ENCODE measurements at regions not wholly inside any gene's neighbourhood (a gene's known extent, or its start where the extent isn't known, plus 50 kb on each side); places are given as distances from the start of the nearest gene placed in this dataset.

DNA sequence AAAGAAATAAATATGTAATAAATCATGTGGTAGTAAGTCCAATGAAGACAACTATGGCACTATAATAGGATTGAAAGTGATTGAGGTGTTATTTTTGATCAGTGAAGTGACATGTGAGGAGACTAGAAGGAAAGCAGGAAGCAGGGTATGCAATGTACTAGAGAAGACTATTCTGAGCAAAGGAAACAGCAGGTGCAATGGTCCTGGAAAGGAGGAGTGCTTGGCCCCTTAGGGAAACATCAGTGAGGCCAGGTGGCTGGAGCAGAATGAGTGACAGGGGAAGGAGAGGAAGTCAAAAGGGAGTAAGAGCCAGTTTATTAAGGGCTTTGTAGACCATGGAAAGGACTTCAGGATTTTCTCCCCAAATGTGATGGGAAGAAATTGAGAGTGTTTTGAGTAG is 207.6 kb upstream of the HCCS start:
- H3K27ac ChIP-seq (ENCODE audit: low read depth in 1 of 2, low read length in 1 of 2), result no peak overlapping the region

GRCh38 chrX:10904220-10904619 is 206.9 kb upstream of the HCCS start:
- Histone ChIP-seq H3K9ac (ENCODE audit: insufficient read depth in 1 of 2, low read length in 2 of 2) (no peak overlapping the region), H3K27me3 (ENCODE audit: control insufficient read depth in 3 of 3, insufficient read depth in 3 of 3, low read length in 2 of 3) (peaks cover 0 to 11% (median 0%) of the 10 kb centered on the region in 3 donors), H3K36me3 (ENCODE audit: control insufficient read depth in 4 of 4, insufficient read depth in 4 of 4, low read length in 4 of 4) (no peaks in the 10 kb centered on the region), H3K4me3 (no peak overlapping the region), H3K27ac (ENCODE audit: low read depth in 1 of 2, low read length in 1 of 2) (no peak overlapping the region), H3K9me3 (ENCODE audit: control insufficient read depth in 4 of 4, insufficient read depth in 3 of 4, low read length in 3 of 4) (no peaks in the 10 kb centered on the region), H3K4me1 (ENCODE audit: control insufficient read depth in 5 of 5, insufficient read depth in 5 of 5, low read length in 5 of 5) (no peaks in the 10 kb centered on the region)
- 48 to 67% methylated on average over 2 of the region's 2 CpGs for WGBS, 2 donors
- ATAC-seq (ENCODE audit: insufficient read depth, low FRiP score) (no peak), DNase-seq (no peak)
- TF ChIP-seq, protein P1, sequence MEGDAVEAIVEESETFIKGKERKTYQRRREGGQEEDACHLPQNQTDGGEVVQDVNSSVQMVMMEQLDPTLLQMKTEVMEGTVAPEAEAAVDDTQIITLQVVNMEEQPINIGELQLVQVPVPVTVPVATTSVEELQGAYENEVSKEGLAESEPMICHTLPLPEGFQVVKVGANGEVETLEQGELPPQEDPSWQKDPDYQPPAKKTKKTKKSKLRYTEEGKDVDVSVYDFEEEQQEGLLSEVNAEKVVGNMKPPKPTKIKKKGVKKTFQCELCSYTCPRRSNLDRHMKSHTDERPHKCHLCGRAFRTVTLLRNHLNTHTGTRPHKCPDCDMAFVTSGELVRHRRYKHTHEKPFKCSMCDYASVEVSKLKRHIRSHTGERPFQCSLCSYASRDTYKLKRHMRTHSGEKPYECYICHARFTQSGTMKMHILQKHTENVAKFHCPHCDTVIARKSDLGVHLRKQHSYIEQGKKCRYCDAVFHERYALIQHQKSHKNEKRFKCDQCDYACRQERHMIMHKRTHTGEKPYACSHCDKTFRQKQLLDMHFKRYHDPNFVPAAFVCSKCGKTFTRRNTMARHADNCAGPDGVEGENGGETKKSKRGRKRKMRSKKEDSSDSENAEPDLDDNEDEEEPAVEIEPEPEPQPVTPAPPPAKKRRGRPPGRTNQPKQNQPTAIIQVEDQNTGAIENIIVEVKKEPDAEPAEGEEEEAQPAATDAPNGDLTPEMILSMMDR (IDR thresholded peaks at IDR 0.05; ENCODE audit: control extremely low read depth, extremely low read depth), result no peak

More for the DNA sequence above, 207.6 kb upstream of the HCCS start:
- no peak overlapping the region for H3K4me3 ChIP-seq
- no peak for DNase-seq
- no peak overlapping the region for H3K9ac ChIP-seq (ENCODE audit: insufficient read depth in 1 of 2, low read length in 2 of 2)
- TF ChIP-seq, protein P1 (IDR thresholded peaks at IDR 0.05; ENCODE audit: control extremely low read depth, extremely low read depth), result no peak
- no peak for ATAC-seq (ENCODE audit: insufficient read depth, low FRiP score)
- no peaks in the 10 kb centered on the region for H3K36me3 ChIP-seq (ENCODE audit: control insufficient read depth in 4 of 4, insufficient read depth in 4 of 4, low read length in 4 of 4)
- no peaks in the 10 kb centered on the region for H3K9me3 ChIP-seq (ENCODE audit: control insufficient read depth in 4 of 4, insufficient read depth in 3 of 4, low read length in 3 of 4)
- H3K27me3 ChIP-seq (ENCODE audit: control insufficient read depth in 3 of 3, insufficient read depth in 3 of 3, low read length in 2 of 3), result peaks cover 0 to 11% (median 0%) of the 10 kb centered on the region in 3 donors
- no peaks in the 10 kb centered on the region for H3K4me1 ChIP-seq (ENCODE audit: control insufficient read depth in 5 of 5, insufficient read depth in 5 of 5, low read length in 5 of 5)

DNA sequence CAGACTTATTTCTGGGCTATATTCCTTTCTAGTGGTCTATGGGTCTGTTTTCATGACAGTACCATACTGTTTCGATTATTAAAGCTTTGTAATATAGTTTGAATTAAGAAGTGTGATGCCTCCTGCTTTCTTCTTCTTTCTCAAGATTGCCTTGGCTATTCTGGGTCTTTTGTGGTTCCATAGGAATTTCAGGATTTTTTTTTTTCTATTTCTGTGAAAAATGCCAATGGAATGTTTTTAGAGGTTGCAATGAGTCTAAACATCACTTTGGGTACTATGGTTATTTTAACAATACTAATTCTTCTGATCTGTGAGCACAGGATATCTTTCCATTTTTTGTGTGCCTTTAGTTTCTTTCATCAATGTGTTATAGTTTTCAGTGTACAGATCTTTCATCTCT is 204.3 kb upstream of the HCCS start:
- Histone ChIP-seq H3K4me1 (ENCODE audit: control insufficient read depth in 5 of 5, insufficient read depth in 5 of 5, low read length in 5 of 5) (no peaks in the 10 kb centered on the region), H3K4me3 (no peak overlapping the region), H3K9me3 (ENCODE audit: control insufficient read depth in 4 of 4, insufficient read depth in 3 of 4, low read length in 3 of 4) (no peaks in the 10 kb centered on the region), H3K36me3 (ENCODE audit: control insufficient read depth in 4 of 4, insufficient read depth in 4 of 4, low read length in 4 of 4) (no peaks in the 10 kb centered on the region), H3K27me3 (ENCODE audit: control insufficient read depth in 3 of 3, insufficient read depth in 3 of 3, low read length in 2 of 3) (peaks cover 0 to 14% (median 9%) of the 10 kb centered on the region in 3 donors), H3K27ac (ENCODE audit: low read depth in 1 of 2, low read length in 1 of 2) (no peak overlapping the region), H3K9ac (ENCODE audit: insufficient read depth in 1 of 2, low read length in 2 of 2) (no peak overlapping the region)
- no peak for ATAC-seq (ENCODE audit: insufficient read depth, low FRiP score)
- no peak for DNase-seq
- TF ChIP-seq, protein P1 (IDR thresholded peaks at IDR 0.05; ENCODE audit: control extremely low read depth, extremely low read depth), result no peak
- WGBS, 2 donors, result 52 to 90% methylated on average over 1 of the region's 1 CpG

DNA sequence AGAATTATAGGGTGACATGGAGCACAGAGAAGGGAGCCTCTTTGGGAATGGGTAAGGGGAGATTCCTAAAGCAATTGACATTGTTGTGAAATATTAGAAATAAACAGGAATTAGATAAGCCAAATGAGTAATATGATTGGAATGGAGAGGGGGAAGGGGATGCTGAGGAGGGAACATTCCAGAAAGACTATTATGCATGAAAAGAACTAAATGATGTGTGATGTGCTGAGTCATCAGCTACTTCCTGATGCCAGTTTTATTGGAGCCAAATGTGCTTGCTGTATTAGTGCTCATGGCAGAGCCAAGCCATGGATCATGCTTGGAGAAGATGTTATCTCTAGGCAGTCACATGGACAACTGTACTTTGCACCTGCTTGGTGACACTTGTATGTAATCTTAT is 189.0 kb upstream of the HCCS start:
- Histone ChIP-seq H3K36me3 (ENCODE audit: control insufficient read depth in 4 of 4, insufficient read depth in 4 of 4, low read length in 4 of 4) (no peaks in the 10 kb centered on the region), H3K4me1 (ENCODE audit: control insufficient read depth in 5 of 5, insufficient read depth in 5 of 5, low read length in 5 of 5) (peaks cover 0 to 6% (median 0%) of the 10 kb centered on the region in 5 donors), H3K4me3 (no peak overlapping the region), H3K9ac (ENCODE audit: insufficient read depth in 1 of 2, low read length in 2 of 2) (no peak overlapping the region), H3K27ac (ENCODE audit: low read depth in 1 of 2, low read length in 1 of 2) (no peak overlapping the region), H3K27me3 (ENCODE audit: control insufficient read depth in 3 of 3, insufficient read depth in 3 of 3, low read length in 2 of 3) (peaks cover 0 to 6% (median 0%) of the 10 kb centered on the region in 3 donors), H3K9me3 (ENCODE audit: control insufficient read depth in 4 of 4, insufficient read depth in 3 of 4, low read length in 3 of 4) (no peaks in the 10 kb centered on the region)
- ATAC-seq (ENCODE audit: insufficient read depth, low FRiP score), result no peak
- TF ChIP-seq, protein P1 (IDR thresholded peaks at IDR 0.05; ENCODE audit: control extremely low read depth, extremely low read depth), result no peak
- DNase-seq, result peak in 2 of 3 donors; percentile 49 to 56

Measured in lung (tissue), 11 donors.